ENCODE measurements at regions not wholly inside any gene's neighbourhood (a gene's known extent, or its start where the extent isn't known, plus 50 kb on each side); places are given as distances from the start of the nearest gene placed in this dataset.

- no peaks in the 10 kb centered on the region for H3K9me3 ChIP-seq (ENCODE audit: insufficient read depth, low read depth, low read length)
- no peaks in the 10 kb centered on the region for H3K79me2 ChIP-seq (ENCODE audit: insufficient read depth, low read length)
- H3K4me2 ChIP-seq (ENCODE audit: low read length) = peak overlapping the region; percentile 50
- H3K27ac ChIP-seq (ENCODE audit: low read depth, low read length) = peak overlapping the region; percentile 25
- peak; percentile 88 for DNase-seq (ENCODE audit: low read depth)
- Mint-ChIP-seq H3K27ac (ENCODE audit: unreplicated experiment) (no peak overlapping the region), H3K9me3 (ENCODE audit: unreplicated experiment) (no peaks in the 10 kb centered on the region), H3K4me1 (ENCODE audit: low read depth, unreplicated experiment) (peaks cover 10% of the 10 kb centered on the region), H3K4me3 (ENCODE audit: unreplicated experiment) (no peak overlapping the region), H3K36me3 (ENCODE audit: low read depth, unreplicated experiment) (no peaks in the 10 kb centered on the region), H3K27me3 (ENCODE audit: low read depth, unreplicated experiment) (no peaks in the 10 kb centered on the region)
- H3K4me1 ChIP-seq (ENCODE audit: insufficient read depth, low read length) = peaks cover 6% of the 10 kb centered on the region
- peak overlapping the region; percentile 37 for H2AFZ ChIP-seq (ENCODE audit: low read depth, low read length)
- H3K4me3 ChIP-seq (ENCODE audit: insufficient read depth, low read depth, low read length) = no peak overlapping the region
- H3K36me3 ChIP-seq (ENCODE audit: insufficient read depth, low read length) = no peaks in the 10 kb centered on the region
- H4K20me1 ChIP-seq (ENCODE audit: insufficient read depth, low read length) = no peaks in the 10 kb centered on the region
- H3K27me3 ChIP-seq (ENCODE audit: insufficient read depth, low read length) = no peaks in the 10 kb centered on the region
- no peak for FAIRE-seq
- TF ChIP-seq EZH2 (IDR thresholded peaks at IDR 0.05; ENCODE audit: insufficient read depth, low read length) (no peak), CTCF (IDR thresholded peaks at IDR 0.05; ENCODE audit: insufficient read depth, low read depth, low read length) (no peak)
- no peak overlapping the region for H3K9ac ChIP-seq (ENCODE audit: low read length)
Measured at GRCh38 chr12:97167598-97167997, 260.5 kb downstream of the NEDD1 start.

- Histone ChIP-seq H3K36me3 (ENCODE audit: insufficient read depth, low read length) (no peaks in the 10 kb centered on the region), H3K79me2 (ENCODE audit: insufficient read depth, low read length) (no peaks in the 10 kb centered on the region), H3K4me3 (ENCODE audit: insufficient read depth, low read depth, low read length) (no peak overlapping the region), H3K9me3 (ENCODE audit: insufficient read depth, low read depth, low read length) (no peaks in the 10 kb centered on the region), H3K27me3 (ENCODE audit: insufficient read depth, low read length) (no peaks in the 10 kb centered on the region), H3K4me2 (ENCODE audit: low read length) (no peak overlapping the region), H4K20me1 (ENCODE audit: insufficient read depth, low read length) (no peaks in the 10 kb centered on the region), H3K27ac (ENCODE audit: low read depth, low read length) (no peak overlapping the region), H3K4me1 (ENCODE audit: insufficient read depth, low read length) (peaks cover 6% of the 10 kb centered on the region), H2AFZ (ENCODE audit: low read depth, low read length) (no peak overlapping the region), H3K9ac (ENCODE audit: low read length) (no peak overlapping the region)
- no peak for TF ChIP-seq EZH2 (IDR thresholded peaks at IDR 0.05; ENCODE audit: insufficient read depth, low read length)
- TF ChIP-seq CTCF (IDR thresholded peaks at IDR 0.05; ENCODE audit: insufficient read depth, low read depth, low read length) = no peak
- H3K36me3 Mint-ChIP-seq (ENCODE audit: low read depth, unreplicated experiment) = no peaks in the 10 kb centered on the region
- no peak overlapping the region for H3K4me3 Mint-ChIP-seq (ENCODE audit: unreplicated experiment)
- DNase-seq (ENCODE audit: low read depth) = peak; percentile 8
- peaks cover 10% of the 10 kb centered on the region for H3K4me1 Mint-ChIP-seq (ENCODE audit: low read depth, unreplicated experiment)
- no peaks in the 10 kb centered on the region for H3K9me3 Mint-ChIP-seq (ENCODE audit: unreplicated experiment)
- no peaks in the 10 kb centered on the region for H3K27me3 Mint-ChIP-seq (ENCODE audit: low read depth, unreplicated experiment)
- no peak for FAIRE-seq
- no peak overlapping the region for H3K27ac Mint-ChIP-seq (ENCODE audit: unreplicated experiment)
Measured at GRCh38 chr12:97168804-97169203, 261.7 kb downstream of the NEDD1 start.

GRCh38 chr12:97169889-97170567 lies 263.0 kb downstream of the NEDD1 start:
- no peak overlapping the region for H2AFZ ChIP-seq (ENCODE audit: low read depth, low read length)
- H3K27me3 ChIP-seq (ENCODE audit: insufficient read depth, low read length) = no peaks in the 10 kb centered on the region
- DNase-seq (ENCODE audit: low read depth) = no peak
- Mint-ChIP-seq H3K36me3 (ENCODE audit: low read depth, unreplicated experiment) (no peaks in the 10 kb centered on the region), H3K4me3 (ENCODE audit: unreplicated experiment) (no peak overlapping the region), H3K27ac (ENCODE audit: unreplicated experiment) (no peak overlapping the region), H3K27me3 (ENCODE audit: low read depth, unreplicated experiment) (no peaks in the 10 kb centered on the region), H3K9me3 (ENCODE audit: unreplicated experiment) (no peaks in the 10 kb centered on the region), H3K4me1 (ENCODE audit: low read depth, unreplicated experiment) (peaks cover 10% of the 10 kb centered on the region)
- no peak overlapping the region for H3K4me3 ChIP-seq (ENCODE audit: insufficient read depth, low read depth, low read length)
- peaks cover 6% of the 10 kb centered on the region for H3K4me1 ChIP-seq (ENCODE audit: insufficient read depth, low read length)
- no peak overlapping the region for H3K4me2 ChIP-seq (ENCODE audit: low read length)
- TF ChIP-seq EZH2 (IDR thresholded peaks at IDR 0.05; ENCODE audit: insufficient read depth, low read length) = no peak
- TF ChIP-seq CTCF (IDR thresholded peaks at IDR 0.05; ENCODE audit: insufficient read depth, low read depth, low read length) = no peak
- FAIRE-seq = no peak
- no peak overlapping the region for H3K27ac ChIP-seq (ENCODE audit: low read depth, low read length)
- no peaks in the 10 kb centered on the region for H3K9me3 ChIP-seq (ENCODE audit: insufficient read depth, low read depth, low read length)
- no peak overlapping the region for H3K9ac ChIP-seq (ENCODE audit: low read length)
- no peaks in the 10 kb centered on the region for H3K79me2 ChIP-seq (ENCODE audit: insufficient read depth, low read length)
- no peaks in the 10 kb centered on the region for H4K20me1 ChIP-seq (ENCODE audit: insufficient read depth, low read length)
- no peaks in the 10 kb centered on the region for H3K36me3 ChIP-seq (ENCODE audit: insufficient read depth, low read length)
